Stimulated activated CD4-positive, alpha-beta T cell treated with anti-CD3 and anti-CD28 coated beads, Interleukin-2, amount 100 ng/mL, for 24 hours (primary cell): ENCODE measurements at regions not wholly inside any gene's neighbourhood (a gene's known extent, or its start where the extent isn't known, plus 50 kb on each side); places are given as distances from the start of the nearest gene placed in this dataset.

Experiments
- DNase-seq, 2 donors: peaks; one replicate each; pipeline ENCODE4 v3.0.0-alpha.2; 2020

GRCh38 chr2:121972203-121972602, 216.8 kb downstream of the TSN start:
- no peak for DNase-seq

GRCh38 chr2:121974897-121975661, 219.6 kb downstream of the TSN start:
- peak; percentile 27 for DNase-seq

- no peak for DNase-seq
These were observed 221.5 kb downstream of the TSN start for GRCh38 chr2:121976926-121977325.

- DNase-seq: no peak
These were observed 221.9 kb downstream of the TSN start for GRCh38 chr2:121977326-121977725.

GRCh38 chr2:121992700-121993099, 237.2 kb downstream of the TSN start:
- no peak for DNase-seq

- no peak for DNase-seq
These were observed 238.2 kb downstream of the TSN start for GRCh38 chr2:121993682-121994081.

- DNase-seq: no peak
These were observed 239.1 kb downstream of the TSN start for GRCh38 chr2:121994238-121995206.

GRCh38 chr2:121998751-121999150, 243.3 kb downstream of the TSN start:
- no peak for DNase-seq

- DNase-seq: no peak
These were observed 243.8 kb downstream of the TSN start for GRCh38 chr2:121999264-121999663.

GRCh38 chr2:122000556-122001340, 245.3 kb downstream of the TSN start:
- no peak for DNase-seq

- DNase-seq: no peak
These were observed 246.0 kb downstream of the TSN start for GRCh38 chr2:122001441-122001874.

GRCh38 chr2:122003196-122003940, 247.9 kb downstream of the TSN start:
- DNase-seq: no peak

- no peak for DNase-seq
These were observed 251.7 kb downstream of the TSN start for GRCh38 chr2:122007126-122007525.

GRCh38 chr2:122007577-122007976, 252.1 kb downstream of the TSN start:
- no peak for DNase-seq

GRCh38 chr2:122009561-122009960, 254.1 kb downstream of the TSN start:
- no peak for DNase-seq

- no peak for DNase-seq
These were observed 256.2 kb downstream of the TSN start for GRCh38 chr2:122011493-122012270.

- no peak for DNase-seq
These were observed 263.3 kb downstream of the TSN start for GRCh38 chr2:122018736-122019135.

GRCh38 chr2:122019724-122020123, 264.3 kb downstream of the TSN start:
- DNase-seq: no peak

- DNase-seq: no peak
These were observed 264.9 kb downstream of the TSN start for GRCh38 chr2:122020377-122020776.

- DNase-seq: no peak
These were observed 266.5 kb downstream of the TSN start for GRCh38 chr2:122021941-122022340.

GRCh38 chr2:122022531-122022930, 267.1 kb downstream of the TSN start:
- no peak for DNase-seq
